ENCODE measurements at regions not wholly inside any gene's neighbourhood (a gene's known extent, or its start where the extent isn't known, plus 50 kb on each side); places are given as distances from the start of the nearest gene placed in this dataset.
A peak's percentile ranks its signal among the peaks of the same experiment; 100 is the strongest.

GRCh38 chr3:144650380-144650779 lies 678.8 kb downstream of the DIPK2A start:
- no peak for DNase-seq
- Histone ChIP-seq H3K36me3 (replicated peaks in 1 of 2; ENCODE audit: control insufficient read depth in 1 of 2, insufficient read depth in 2 of 2, low read length in 2 of 2) (no peaks in the 10 kb centered on the region), H3K4me3 (replicated peaks in 1 of 3; ENCODE audit: low read depth in 2 of 3, low read length in 3 of 3) (no peak overlapping the region), H3K27ac (ENCODE audit: low read depth in 1 of 2, low read length in 2 of 2) (no peak overlapping the region), H3K4me2 (replicated peaks; ENCODE audit: extremely low read depth, low read length, poor library complexity, severe bottlenecking) (no peak overlapping the region), H3K79me2 (ENCODE audit: insufficient read depth, low read length) (no peaks in the 10 kb centered on the region), H2AFZ (ENCODE audit: insufficient read depth, low read depth, low read length, poor library complexity, severe bottlenecking) (no peak overlapping the region), H3K27me3 (ENCODE audit: control insufficient read depth in 2 of 2, insufficient read depth in 2 of 2, low read length in 2 of 2) (no peaks in the 10 kb centered on the region), H3K4me1 (ENCODE audit: control insufficient read depth in 1 of 2, insufficient read depth in 2 of 2, low read length in 2 of 2) (peaks cover 3 to 6% of the 10 kb centered on the region in 2 donors), H4K20me1 (ENCODE audit: insufficient read depth, low read length) (no peaks in the 10 kb centered on the region), H3K9ac (ENCODE audit: insufficient read depth, low read length, poor library complexity, severe bottlenecking) (no peak overlapping the region), H3K9me3 (replicated peaks in 1 of 2; ENCODE audit: control insufficient read depth in 1 of 2, insufficient read depth in 1 of 2, low read length in 2 of 2) (no peaks in the 10 kb centered on the region)
- 98% methylated on average over 5 of the region's 5 CpGs for WGBS (ENCODE audit: insufficient coverage)
- no peaks in the 10 kb centered on the region for H3K36me3 Mint-ChIP-seq
- H3K4me1 Mint-ChIP-seq, result peaks cover 6% of the 10 kb centered on the region
- H3K27me3 Mint-ChIP-seq (ENCODE audit: low read depth in 3 of 3), result peaks cover 0 to 4% (median 0%) of the 10 kb centered on the region in 3 donors
- no peak overlapping the region for H3K27ac Mint-ChIP-seq
- H3K4me3 Mint-ChIP-seq, result no peak overlapping the region
- intact Hi-C loops (cut with micrococcal nuclease), result no loop called here
- TF ChIP-seq, protein P1, sequence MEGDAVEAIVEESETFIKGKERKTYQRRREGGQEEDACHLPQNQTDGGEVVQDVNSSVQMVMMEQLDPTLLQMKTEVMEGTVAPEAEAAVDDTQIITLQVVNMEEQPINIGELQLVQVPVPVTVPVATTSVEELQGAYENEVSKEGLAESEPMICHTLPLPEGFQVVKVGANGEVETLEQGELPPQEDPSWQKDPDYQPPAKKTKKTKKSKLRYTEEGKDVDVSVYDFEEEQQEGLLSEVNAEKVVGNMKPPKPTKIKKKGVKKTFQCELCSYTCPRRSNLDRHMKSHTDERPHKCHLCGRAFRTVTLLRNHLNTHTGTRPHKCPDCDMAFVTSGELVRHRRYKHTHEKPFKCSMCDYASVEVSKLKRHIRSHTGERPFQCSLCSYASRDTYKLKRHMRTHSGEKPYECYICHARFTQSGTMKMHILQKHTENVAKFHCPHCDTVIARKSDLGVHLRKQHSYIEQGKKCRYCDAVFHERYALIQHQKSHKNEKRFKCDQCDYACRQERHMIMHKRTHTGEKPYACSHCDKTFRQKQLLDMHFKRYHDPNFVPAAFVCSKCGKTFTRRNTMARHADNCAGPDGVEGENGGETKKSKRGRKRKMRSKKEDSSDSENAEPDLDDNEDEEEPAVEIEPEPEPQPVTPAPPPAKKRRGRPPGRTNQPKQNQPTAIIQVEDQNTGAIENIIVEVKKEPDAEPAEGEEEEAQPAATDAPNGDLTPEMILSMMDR (IDR thresholded peaks at IDR 0.05), result no peak
- H3K9me3 Mint-ChIP-seq, result peaks cover 0 to 3% (median 2%) of the 10 kb centered on the region in 7 donors

- Histone ChIP-seq H3K9me3 (replicated peaks in 1 of 2; ENCODE audit: control insufficient read depth in 1 of 2, insufficient read depth in 1 of 2, low read length in 2 of 2) (no peaks in the 10 kb centered on the region), H3K27me3 (ENCODE audit: control insufficient read depth in 2 of 2, insufficient read depth in 2 of 2, low read length in 2 of 2) (no peaks in the 10 kb centered on the region), H3K4me1 (ENCODE audit: control insufficient read depth in 1 of 2, insufficient read depth in 2 of 2, low read length in 2 of 2) (peaks cover 3 to 6% of the 10 kb centered on the region in 2 donors), H3K9ac (ENCODE audit: insufficient read depth, low read length, poor library complexity, severe bottlenecking) (no peak overlapping the region), H4K20me1 (ENCODE audit: insufficient read depth, low read length) (no peaks in the 10 kb centered on the region), H3K4me3 (replicated peaks in 1 of 3; ENCODE audit: low read depth in 2 of 3, low read length in 3 of 3) (no peak overlapping the region), H3K79me2 (ENCODE audit: insufficient read depth, low read length) (no peaks in the 10 kb centered on the region), H2AFZ (ENCODE audit: insufficient read depth, low read depth, low read length, poor library complexity, severe bottlenecking) (no peak overlapping the region), H3K36me3 (replicated peaks in 1 of 2; ENCODE audit: control insufficient read depth in 1 of 2, insufficient read depth in 2 of 2, low read length in 2 of 2) (no peaks in the 10 kb centered on the region), H3K27ac (ENCODE audit: low read depth in 1 of 2, low read length in 2 of 2) (no peak overlapping the region), H3K4me2 (replicated peaks; ENCODE audit: extremely low read depth, low read length, poor library complexity, severe bottlenecking) (no peak overlapping the region)
- TF ChIP-seq, protein P1 (IDR thresholded peaks at IDR 0.05), result no peak
- no CpG with 5 or more reads among the region's 2 CpGs for WGBS (ENCODE audit: insufficient coverage)
- Mint-ChIP-seq H3K27me3 (ENCODE audit: low read depth in 3 of 3) (peaks cover 0 to 2% (median 0%) of the 10 kb centered on the region in 3 donors), H3K4me3 (no peak overlapping the region), H3K27ac (no peak overlapping the region), H3K4me1 (peaks cover 9% of the 10 kb centered on the region), H3K9me3 (peaks cover 0 to 3% (median 2%) of the 10 kb centered on the region in 7 donors), H3K36me3 (no peaks in the 10 kb centered on the region)
- intact Hi-C loops (cut with micrococcal nuclease), result no loop called here
- peak in 2 of 3 donors; percentile 9 to 25 for DNase-seq
These were observed 681.0 kb downstream of the DIPK2A start for GRCh38 chr3:144652573-144652972.

Measured in CD14-positive monocyte (primary cell).